ENCODE measurements at regions not wholly inside any gene's neighbourhood (a gene's known extent, or its start where the extent isn't known, plus 50 kb on each side); places are given as distances from the start of the nearest gene placed in this dataset.

GRCh38 chr18:78758496-78758895, 221.1 kb upstream of the SALL3 start:
- H3K36me3 Mint-ChIP-seq (ENCODE audit: insufficient read depth in 2 of 2), result no peaks in the 10 kb centered on the region
- H3K9me3 Mint-ChIP-seq, result peaks cover 3 to 5% of the 10 kb centered on the region in 2 donors
- H3K27ac Mint-ChIP-seq, result no peak overlapping the region
- ATAC-seq (replicated peaks in 1 of 2), result no peak
- no peak for DNase-seq
- no peaks in the 10 kb centered on the region for H3K27me3 Mint-ChIP-seq (ENCODE audit: low read depth)
- no peak overlapping the region for H3K4me3 Mint-ChIP-seq
- no peaks in the 10 kb centered on the region for H3K4me1 Mint-ChIP-seq (ENCODE audit: low read depth)

GRCh38 chr18:78762753-78763152, 216.9 kb upstream of the SALL3 start:
- no peak overlapping the region for H3K4me3 Mint-ChIP-seq
- no peak for DNase-seq
- no peaks in the 10 kb centered on the region for H3K27me3 Mint-ChIP-seq (ENCODE audit: low read depth)
- H3K4me1 Mint-ChIP-seq (ENCODE audit: low read depth), result no peaks in the 10 kb centered on the region
- H3K27ac Mint-ChIP-seq, result no peak overlapping the region
- H3K36me3 Mint-ChIP-seq (ENCODE audit: insufficient read depth in 2 of 2), result no peaks in the 10 kb centered on the region
- no peak for ATAC-seq (replicated peaks in 1 of 2)
- H3K9me3 Mint-ChIP-seq, result peaks cover 3 to 5% of the 10 kb centered on the region in 2 donors

GRCh38 chr18:78764544-78764943, 215.1 kb upstream of the SALL3 start:
- ATAC-seq (replicated peaks in 1 of 2) (no peak), DNase-seq (no peak)
- Mint-ChIP-seq H3K36me3 (ENCODE audit: insufficient read depth in 2 of 2) (no peaks in the 10 kb centered on the region), H3K27me3 (ENCODE audit: low read depth) (no peaks in the 10 kb centered on the region), H3K4me1 (ENCODE audit: low read depth) (no peaks in the 10 kb centered on the region), H3K9me3 (peaks cover 3 to 5% of the 10 kb centered on the region in 2 donors), H3K4me3 (no peak overlapping the region), H3K27ac (no peak overlapping the region)

DNA sequence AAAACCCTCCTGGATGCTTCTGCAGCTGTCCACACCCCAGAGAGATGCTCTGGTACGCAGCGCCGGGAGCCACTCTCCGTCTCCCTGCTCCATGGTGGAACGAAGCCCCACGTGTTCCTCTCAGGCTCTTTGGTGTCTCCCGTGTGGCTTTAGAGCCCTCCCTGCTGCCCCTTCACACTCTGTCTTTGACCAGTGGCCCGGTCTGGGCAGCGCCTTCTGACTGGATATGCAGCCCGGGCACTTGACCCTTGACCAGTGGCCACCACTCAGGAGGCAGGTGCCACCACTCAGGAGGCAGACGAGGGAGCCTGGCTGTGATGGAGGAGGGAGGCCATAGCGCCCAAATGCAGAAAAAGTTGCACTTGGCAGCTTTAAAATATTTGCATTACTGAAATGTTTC, 214.5 kb upstream of the SALL3 start:
- Mint-ChIP-seq H3K36me3 (ENCODE audit: insufficient read depth in 2 of 2) (no peaks in the 10 kb centered on the region), H3K9me3 (peaks cover 3 to 5% of the 10 kb centered on the region in 2 donors), H3K27ac (no peak overlapping the region), H3K4me3 (no peak overlapping the region), H3K27me3 (ENCODE audit: low read depth) (no peaks in the 10 kb centered on the region), H3K4me1 (ENCODE audit: low read depth) (no peaks in the 10 kb centered on the region)
- DNase-seq (no peak), ATAC-seq (replicated peaks in 1 of 2) (no peak)

DNA sequence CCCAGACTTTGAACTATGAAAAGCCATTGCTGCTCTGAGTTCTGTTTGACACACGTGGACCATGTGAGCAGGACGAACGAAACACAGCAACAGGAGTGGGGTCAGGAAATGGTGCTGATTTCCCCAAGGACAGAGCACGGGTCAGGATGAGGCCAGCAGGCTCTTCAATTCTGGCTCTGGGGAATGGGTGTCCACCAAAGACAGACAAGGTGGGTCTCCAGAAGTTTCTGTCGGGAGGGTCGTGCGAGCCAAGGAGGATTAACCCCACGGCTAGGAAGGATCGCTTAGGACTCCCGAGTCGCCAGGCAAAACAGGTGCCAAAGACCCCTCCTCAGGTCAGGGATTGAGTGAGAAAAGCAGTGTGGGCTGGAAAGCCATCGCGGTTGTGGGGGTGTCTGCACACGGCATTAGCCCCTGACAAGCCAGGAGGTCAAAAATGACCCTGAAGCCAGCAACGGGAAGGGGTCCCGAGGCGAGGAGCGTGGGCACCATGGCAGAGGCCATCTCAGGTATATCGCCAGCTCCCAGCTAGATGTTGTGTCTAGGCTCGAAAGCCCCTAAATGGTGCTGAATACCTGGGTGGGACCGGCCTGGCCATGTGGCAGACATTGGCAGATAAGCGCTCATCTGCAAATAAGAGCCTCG, 213.9 kb upstream of the SALL3 start:
- Mint-ChIP-seq H3K4me1 (ENCODE audit: low read depth) (no peaks in the 10 kb centered on the region), H3K36me3 (ENCODE audit: insufficient read depth in 2 of 2) (no peaks in the 10 kb centered on the region), H3K4me3 (no peak overlapping the region), H3K9me3 (peaks cover 3 to 5% of the 10 kb centered on the region in 2 donors), H3K27ac (no peak overlapping the region), H3K27me3 (ENCODE audit: low read depth) (no peaks in the 10 kb centered on the region)
- DNase-seq (no peak), ATAC-seq (replicated peaks in 1 of 2) (no peak)

DNA sequence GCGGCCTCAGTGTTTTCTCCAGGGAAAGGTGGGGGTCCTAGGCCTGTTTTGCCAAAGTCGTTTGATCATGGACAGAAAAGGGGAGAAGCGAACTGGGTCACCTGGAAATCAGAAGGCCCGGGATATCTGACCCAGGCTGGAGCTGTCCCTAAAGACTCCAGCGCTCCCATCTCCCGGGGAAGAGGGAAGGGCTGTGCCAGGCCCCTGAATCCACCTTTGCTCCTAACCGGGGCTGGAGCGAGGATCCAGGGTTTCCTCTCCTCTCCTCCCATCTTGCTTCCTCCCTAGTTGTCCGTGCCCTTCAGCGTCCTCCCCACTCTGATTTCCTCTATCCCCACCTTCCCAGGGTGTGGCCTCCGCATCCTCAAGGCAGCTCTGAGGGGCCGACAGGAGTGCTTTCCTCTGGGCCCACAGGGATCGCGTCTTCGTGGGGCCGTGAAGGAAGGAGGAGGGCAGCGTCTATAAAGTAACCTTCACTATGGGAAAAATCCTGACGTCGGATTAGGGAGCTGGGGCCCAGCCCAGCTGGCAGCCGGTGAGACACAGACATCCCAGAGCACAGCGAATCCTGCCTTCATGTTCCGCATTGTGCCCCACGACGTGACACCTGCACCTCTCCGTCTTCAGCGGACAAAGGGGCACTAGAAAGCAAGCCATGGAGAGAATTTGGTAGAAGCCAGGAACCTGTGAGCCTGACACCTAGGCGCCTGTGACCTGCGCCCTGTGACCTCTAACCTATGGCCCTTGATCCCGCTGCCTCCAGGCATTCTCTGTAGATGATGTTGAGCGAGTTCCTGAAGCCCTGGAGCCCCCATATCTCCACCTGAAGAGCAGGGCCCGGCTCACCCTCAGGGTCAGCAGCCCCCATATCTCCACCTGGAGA, 212.7 kb upstream of the SALL3 start:
- ATAC-seq (replicated peaks in 1 of 2), result no peak
- Mint-ChIP-seq H3K36me3 (ENCODE audit: insufficient read depth in 2 of 2) (no peaks in the 10 kb centered on the region), H3K27ac (no peak overlapping the region), H3K27me3 (ENCODE audit: low read depth) (no peaks in the 10 kb centered on the region), H3K9me3 (peaks cover 3 to 5% of the 10 kb centered on the region in 2 donors), H3K4me3 (no peak overlapping the region), H3K4me1 (ENCODE audit: low read depth) (no peaks in the 10 kb centered on the region)
- no peak for DNase-seq

GRCh38 chr18:78767648-78768071, 212.0 kb upstream of the SALL3 start:
- Mint-ChIP-seq H3K27me3 (ENCODE audit: low read depth) (no peaks in the 10 kb centered on the region), H3K27ac (no peak overlapping the region), H3K9me3 (peaks cover 0 to 3% of the 10 kb centered on the region in 2 donors), H3K4me3 (no peak overlapping the region), H3K4me1 (ENCODE audit: low read depth) (no peaks in the 10 kb centered on the region), H3K36me3 (ENCODE audit: insufficient read depth in 2 of 2) (no peaks in the 10 kb centered on the region)
- no peak for ATAC-seq (replicated peaks in 1 of 2)
- no peak for DNase-seq

DNA sequence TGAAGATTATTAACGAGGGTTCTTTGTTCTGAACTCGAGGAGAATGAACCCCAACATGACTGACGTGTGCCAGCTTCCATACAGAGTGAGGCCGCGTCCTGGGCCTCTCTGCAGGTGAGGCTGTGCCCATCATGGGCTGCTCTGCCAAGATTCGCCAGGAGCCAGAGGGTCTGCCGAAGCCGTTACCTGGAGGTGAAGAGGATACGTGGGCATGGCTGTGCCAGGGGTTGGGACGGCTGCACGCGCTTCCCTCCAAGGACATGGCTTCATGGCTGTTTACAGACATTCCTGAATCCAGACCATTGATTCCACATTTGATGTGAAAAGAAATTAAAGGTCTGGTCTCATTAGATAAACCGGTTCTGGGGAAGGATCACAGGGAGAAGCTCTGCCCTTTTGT, 211.4 kb upstream of the SALL3 start:
- Mint-ChIP-seq H3K4me3 (no peak overlapping the region), H3K27me3 (ENCODE audit: low read depth) (no peaks in the 10 kb centered on the region), H3K36me3 (ENCODE audit: insufficient read depth in 2 of 2) (no peaks in the 10 kb centered on the region), H3K4me1 (ENCODE audit: low read depth) (no peaks in the 10 kb centered on the region), H3K27ac (no peak overlapping the region), H3K9me3 (no peaks in the 10 kb centered on the region)
- no peak for ATAC-seq (replicated peaks in 1 of 2)
- DNase-seq, result no peak

DNA sequence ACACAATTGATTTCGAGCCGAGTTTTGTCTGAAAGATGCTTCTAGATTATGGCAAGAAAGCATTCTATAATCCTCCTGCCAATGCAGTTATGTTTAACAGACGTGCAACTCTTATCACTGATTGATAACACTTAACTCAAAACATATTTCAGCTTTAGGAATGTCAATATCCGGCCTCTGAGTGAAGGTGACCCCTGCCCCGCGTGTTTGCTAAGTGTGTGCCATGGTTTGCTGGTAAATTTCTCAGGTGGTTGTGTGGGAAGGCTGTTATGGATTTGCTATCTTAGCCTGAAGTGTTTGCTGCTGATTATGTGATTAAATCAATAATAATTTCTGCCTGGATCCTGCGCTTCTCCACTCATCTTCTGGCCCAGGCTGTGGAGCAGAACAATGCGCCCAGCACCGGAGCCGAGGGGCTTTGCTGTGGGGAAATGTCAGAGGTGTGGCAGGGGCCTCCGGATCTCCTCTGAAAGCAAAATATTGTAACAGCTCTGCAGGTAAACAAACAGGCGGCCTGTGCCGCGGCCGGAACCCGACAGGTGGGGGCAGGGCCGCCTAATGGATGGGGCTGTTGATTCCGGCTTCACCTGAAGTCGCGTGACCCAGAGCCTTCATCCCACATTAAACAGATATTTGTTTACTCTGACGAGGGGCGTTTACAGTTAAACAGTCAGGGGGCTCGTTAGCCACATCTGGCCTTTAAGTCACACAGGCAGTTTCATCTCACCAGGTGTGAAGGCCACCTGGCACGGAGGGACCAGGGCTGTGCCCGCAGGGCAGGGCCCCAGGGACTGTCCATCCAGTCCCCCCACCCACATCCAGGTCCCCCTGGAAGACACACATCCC, 210.7 kb upstream of the SALL3 start:
- Mint-ChIP-seq H3K36me3 (ENCODE audit: insufficient read depth in 2 of 2) (no peaks in the 10 kb centered on the region), H3K4me1 (ENCODE audit: low read depth) (no peaks in the 10 kb centered on the region), H3K27ac (no peak overlapping the region), H3K27me3 (ENCODE audit: low read depth) (no peaks in the 10 kb centered on the region), H3K9me3 (no peaks in the 10 kb centered on the region), H3K4me3 (no peak overlapping the region)
- no peak for DNase-seq
- no peak for ATAC-seq (replicated peaks in 1 of 2)

- no peak for DNase-seq
- no peaks in the 10 kb centered on the region for H3K9me3 Mint-ChIP-seq
- H3K27me3 Mint-ChIP-seq (ENCODE audit: low read depth), result no peaks in the 10 kb centered on the region
Measured at GRCh38 chr18:78769502-78770105, 210.0 kb upstream of the SALL3 start.

GRCh38 chr18:78770139-78770822, 209.3 kb upstream of the SALL3 start:
- Mint-ChIP-seq H3K27ac (no peak overlapping the region), H3K4me3 (no peak overlapping the region), H3K9me3 (no peaks in the 10 kb centered on the region), H3K4me1 (ENCODE audit: low read depth) (no peaks in the 10 kb centered on the region), H3K27me3 (ENCODE audit: low read depth) (no peaks in the 10 kb centered on the region), H3K36me3 (ENCODE audit: insufficient read depth in 2 of 2) (no peaks in the 10 kb centered on the region)
- ATAC-seq (replicated peaks in 1 of 2) (no peak), DNase-seq (no peak)

More at GRCh38 chr18:78769502-78770105, 210.0 kb upstream of the SALL3 start:
- no peaks in the 10 kb centered on the region for H3K36me3 Mint-ChIP-seq (ENCODE audit: insufficient read depth in 2 of 2)
- H3K27ac Mint-ChIP-seq, result no peak overlapping the region
- ATAC-seq (replicated peaks in 1 of 2), result no peak
- no peak overlapping the region for H3K4me3 Mint-ChIP-seq
- no peaks in the 10 kb centered on the region for H3K4me1 Mint-ChIP-seq (ENCODE audit: low read depth)

DNA sequence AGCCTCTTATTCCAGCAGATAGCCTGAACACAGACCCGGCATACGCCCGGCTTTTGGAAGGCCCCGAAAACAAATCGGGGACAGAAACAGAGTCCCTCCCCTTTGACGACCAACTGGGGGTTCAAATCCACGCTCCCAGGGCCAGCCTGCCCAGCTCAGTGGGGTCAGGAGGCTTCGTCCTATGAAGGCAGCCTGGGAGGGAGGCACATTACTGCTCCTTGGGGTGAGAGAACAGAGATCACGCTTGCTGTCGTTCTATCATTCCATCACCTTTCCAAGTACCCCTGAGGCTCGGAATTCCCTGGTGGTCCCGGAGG, 208.8 kb upstream of the SALL3 start:
- H3K27ac Mint-ChIP-seq, result no peak overlapping the region
- ATAC-seq (replicated peaks in 1 of 2), result no peak
- H3K36me3 Mint-ChIP-seq (ENCODE audit: insufficient read depth in 2 of 2), result no peaks in the 10 kb centered on the region
- no peaks in the 10 kb centered on the region for H3K9me3 Mint-ChIP-seq
- H3K4me3 Mint-ChIP-seq, result no peak overlapping the region
- no peaks in the 10 kb centered on the region for H3K27me3 Mint-ChIP-seq (ENCODE audit: low read depth)
- no peak for DNase-seq
- no peaks in the 10 kb centered on the region for H3K4me1 Mint-ChIP-seq (ENCODE audit: low read depth)

Measured in activated T-cell treated with anti-CD3 and anti-CD28 coated beads, Interleukin-2, amount 50 U/mL, for 72 hours (primary cell).